Stimulated activated CD4-positive, alpha-beta T cell treated with anti-CD3 and anti-CD28 coated beads, Interleukin-1b, Interleukin-23, amount 100 ng/mL, for 4 hours (primary cell): ENCODE measurements at regions not wholly inside any gene's neighbourhood (a gene's known extent, or its start where the extent isn't known, plus 50 kb on each side); places are given as distances from the start of the nearest gene placed in this dataset.

Experiments used
- DNase-seq, 2 donors: peaks; one replicate each; pipeline ENCODE4 v3.0.0-alpha.2; 2020; ENCODE audit warnings: low read depth in 2 of 2

DNA sequence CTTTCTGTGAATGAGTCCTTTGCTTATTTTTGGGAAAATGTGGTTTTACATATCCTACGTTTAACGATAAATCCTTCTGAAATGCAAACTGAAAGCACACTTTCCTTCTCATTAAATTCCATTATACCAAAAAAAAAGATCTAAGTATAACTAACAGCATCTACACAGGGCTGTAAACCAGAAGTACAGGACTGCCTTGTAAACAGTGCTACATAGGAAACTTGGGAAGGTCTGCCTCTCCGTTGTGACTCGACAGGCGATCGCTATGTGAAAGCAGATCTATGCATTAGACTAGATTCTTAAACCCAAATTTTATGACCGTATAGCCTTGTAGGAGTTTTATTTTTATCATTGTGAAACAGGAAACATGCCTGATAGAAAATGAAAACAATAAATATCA lies 690.5 kb downstream of the ARHGAP15 start:
- no peak for DNase-seq

DNA sequence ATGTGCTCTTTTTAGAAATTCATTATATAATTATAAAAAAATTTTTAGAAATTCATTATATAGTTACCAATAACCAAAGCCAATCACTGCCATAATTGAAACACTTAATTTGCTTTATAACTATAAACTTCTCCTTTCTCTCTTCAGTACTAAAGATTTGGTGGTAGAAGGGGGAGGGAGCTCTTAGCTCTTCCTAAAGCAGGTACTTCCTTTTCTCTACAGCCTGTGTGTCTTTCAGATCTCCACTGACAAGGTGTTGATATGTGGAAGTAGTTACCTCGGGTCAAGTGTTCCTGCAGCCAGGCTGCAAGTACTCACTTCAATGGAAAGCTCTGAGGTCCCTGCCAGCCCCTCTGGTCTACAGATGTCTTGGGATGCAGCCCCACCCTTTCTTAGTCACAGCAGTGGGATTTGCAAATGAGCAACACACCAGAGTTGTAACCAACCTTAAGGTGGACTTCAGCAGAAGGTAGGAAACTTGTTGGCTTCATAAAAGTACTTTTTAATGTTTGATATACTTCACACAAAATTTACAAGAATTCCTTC lies 690.0 kb downstream of the ARHGAP15 start:
- DNase-seq = no peak
